Stimulated activated CD8-positive, alpha-beta memory T cell treated with anti-CD3 and anti-CD28 coated beads, Interleukin-4, amount 100 ng/mL, for 48 hours (primary cell): ENCODE measurements at regions not wholly inside any gene's neighbourhood (a gene's known extent, or its start where the extent isn't known, plus 50 kb on each side); places are given as distances from the start of the nearest gene placed in this dataset.

Source experiments
- DNase-seq: peaks from one replicate; pipeline ENCODE4 v3.0.0-alpha.2; 2020

- peak; percentile 36 for DNase-seq
These were observed 155.0 kb downstream of the TTC32 start for GRCh38 chr2:19746611-19747309.

GRCh38 chr2:19746137-19746600 lies 155.6 kb downstream of the TTC32 start:
- no peak for DNase-seq

GRCh38 chr2:19745318-19746136 lies 156.3 kb downstream of the TTC32 start:
- no peak for DNase-seq

DNA sequence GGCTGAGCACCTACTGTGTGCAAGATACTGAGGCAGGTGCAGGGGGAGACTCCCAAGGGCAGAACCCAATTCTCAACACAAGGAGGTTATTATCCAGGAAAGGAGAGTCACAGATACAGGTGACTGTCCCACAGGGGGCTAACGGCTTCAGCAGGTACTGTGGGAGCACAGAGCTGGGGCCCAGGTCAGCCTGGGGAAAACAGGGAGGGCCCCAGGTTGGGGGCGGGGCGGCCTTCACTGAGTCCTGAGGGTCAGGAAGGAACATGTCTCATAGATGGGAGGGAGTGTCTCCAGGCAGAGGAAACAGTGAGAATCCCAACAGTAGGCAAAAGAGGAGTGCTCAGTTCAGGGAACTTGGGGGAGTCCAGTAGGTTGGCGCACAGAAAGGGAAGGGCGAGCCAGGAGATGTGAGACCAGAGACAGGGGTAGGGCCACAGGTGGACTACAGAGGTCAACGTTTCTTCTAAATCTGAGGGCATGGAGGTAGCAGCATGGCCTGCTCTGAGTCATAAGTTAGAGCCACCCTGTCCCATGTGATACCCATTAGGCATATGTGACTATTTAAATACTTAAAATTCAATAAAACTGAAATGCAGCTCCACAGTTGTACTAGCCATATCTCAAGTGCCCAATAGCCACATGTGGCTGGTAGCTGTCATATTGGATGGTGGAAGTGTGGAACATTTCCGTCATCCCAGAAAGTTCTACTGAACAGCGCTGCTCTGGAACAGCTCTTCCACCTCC lies 157.2 kb downstream of the TTC32 start:
- DNase-seq, result no peak

GRCh38 chr2:19743641-19744040 lies 158.1 kb downstream of the TTC32 start:
- DNase-seq, result no peak

DNA sequence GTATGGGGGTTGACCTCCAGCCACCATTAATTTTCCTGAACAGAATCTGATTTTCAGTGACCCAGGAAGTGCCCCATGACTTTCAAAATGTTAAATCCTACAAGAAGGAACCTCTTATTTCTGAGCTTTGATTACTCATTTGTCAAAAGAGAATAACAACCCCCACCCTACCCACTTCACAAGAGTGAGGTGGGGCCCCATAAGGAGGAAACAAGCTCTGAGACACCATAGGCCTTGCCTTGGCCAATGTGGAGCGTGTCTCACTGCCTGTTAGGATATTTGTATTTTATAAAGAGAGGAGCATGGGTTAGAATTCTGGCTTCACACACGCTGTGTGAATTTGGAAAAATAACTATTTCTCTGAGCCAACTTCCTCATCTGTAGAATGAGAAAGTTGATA lies 158.9 kb downstream of the TTC32 start:
- no peak for DNase-seq

GRCh38 chr2:19739256-19739655 lies 162.5 kb downstream of the TTC32 start:
- no peak for DNase-seq

DNA sequence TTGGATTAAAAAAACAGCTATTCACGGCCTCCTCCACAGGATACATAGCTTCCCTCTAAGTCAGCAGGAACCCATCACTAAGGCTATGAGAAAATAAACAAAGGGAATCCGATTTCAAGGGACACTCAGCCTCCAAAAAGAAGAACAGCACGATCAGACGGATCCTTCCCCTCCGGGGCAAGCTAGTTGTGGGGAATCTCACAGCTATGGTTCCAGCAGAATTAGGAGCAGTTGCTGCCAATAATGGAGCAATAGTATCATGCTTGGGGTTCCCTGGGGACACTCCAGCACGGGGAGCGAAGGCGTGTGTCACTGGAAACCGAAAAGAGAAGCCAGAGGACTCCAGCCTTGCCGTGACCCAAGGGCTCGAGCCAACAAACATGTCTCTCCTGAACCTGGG lies 163.1 kb downstream of the TTC32 start:
- no peak for DNase-seq

DNA sequence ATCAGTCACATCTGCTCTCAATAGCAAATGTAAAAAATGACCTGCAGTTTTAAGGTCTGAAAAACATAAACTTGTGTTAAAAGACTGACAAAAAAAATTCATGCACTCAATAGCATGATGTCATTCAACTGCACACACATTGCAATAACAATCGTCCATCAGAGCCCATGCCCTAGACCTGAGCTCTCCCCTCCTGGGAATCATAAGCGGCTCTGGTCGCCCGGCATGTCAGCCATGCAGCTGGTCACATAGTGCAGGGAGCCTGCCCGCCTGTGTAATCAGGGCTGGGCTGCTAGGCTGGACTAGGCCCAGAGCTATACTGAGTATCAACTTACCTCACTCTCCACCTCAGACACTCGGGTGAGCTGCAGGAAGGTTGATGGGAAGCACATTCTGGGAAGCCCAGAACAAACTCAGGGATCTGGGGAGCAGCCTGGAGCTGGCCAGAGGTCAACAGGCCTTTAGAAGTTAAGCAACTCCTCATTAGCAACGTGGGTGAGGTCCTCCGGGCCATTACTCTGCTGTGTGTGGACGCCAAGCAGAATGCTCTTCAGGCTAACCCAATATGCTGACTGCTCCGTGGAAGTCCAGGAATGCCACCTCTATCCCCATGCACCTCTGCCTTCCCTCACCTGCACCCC lies 165.5 kb downstream of the TTC32 start:
- no peak for DNase-seq

DNA sequence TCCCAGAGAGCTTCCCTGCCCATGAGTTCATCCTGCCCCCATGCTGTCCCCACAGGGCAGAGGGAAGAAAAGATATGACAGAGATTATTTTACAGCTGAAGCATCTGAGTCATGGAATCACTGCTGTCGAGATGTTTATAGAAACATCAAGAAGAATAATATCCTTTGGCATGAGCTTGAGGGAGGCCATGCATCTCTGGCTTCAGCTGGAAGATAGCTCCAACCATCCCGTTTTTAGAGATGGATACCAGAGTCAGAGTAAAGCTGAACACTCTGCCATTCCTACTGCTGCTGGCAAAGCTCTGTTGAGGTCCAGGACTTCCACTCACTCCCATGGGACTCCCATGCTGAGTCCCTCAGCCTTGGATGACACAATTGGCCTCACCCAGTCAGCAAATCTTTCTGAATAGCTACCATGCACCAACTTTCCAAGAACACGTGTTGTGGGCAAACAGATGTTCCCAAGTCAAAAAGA lies 167.8 kb downstream of the TTC32 start:
- DNase-seq, result no peak

- no peak for DNase-seq
These were observed 168.4 kb downstream of the TTC32 start for GRCh38 chr2:19733390-19733789.

GRCh38 chr2:19732255-19732654 lies 169.5 kb downstream of the TTC32 start:
- DNase-seq, result no peak

GRCh38 chr2:19731515-19731914 lies 170.3 kb downstream of the TTC32 start:
- no peak for DNase-seq

- DNase-seq, result no peak
These were observed 170.7 kb downstream of the TTC32 start for GRCh38 chr2:19731037-19731436.

GRCh38 chr2:19728125-19728524 lies 173.7 kb downstream of the TTC32 start:
- DNase-seq, result no peak

- DNase-seq, result no peak
These were observed 176.4 kb downstream of the TTC32 start for GRCh38 chr2:19725392-19725791.

GRCh38 chr2:19723021-19723420 lies 178.8 kb downstream of the TTC32 start:
- DNase-seq, result no peak

- no peak for DNase-seq
These were observed 179.2 kb downstream of the TTC32 start for GRCh38 chr2:19722531-19722971.

- no peak for DNase-seq
These were observed 181.5 kb downstream of the TTC32 start for GRCh38 chr2:19720306-19720705.

- no peak for DNase-seq
These were observed 182.2 kb downstream of the TTC32 start for GRCh38 chr2:19719540-19719939.

DNA sequence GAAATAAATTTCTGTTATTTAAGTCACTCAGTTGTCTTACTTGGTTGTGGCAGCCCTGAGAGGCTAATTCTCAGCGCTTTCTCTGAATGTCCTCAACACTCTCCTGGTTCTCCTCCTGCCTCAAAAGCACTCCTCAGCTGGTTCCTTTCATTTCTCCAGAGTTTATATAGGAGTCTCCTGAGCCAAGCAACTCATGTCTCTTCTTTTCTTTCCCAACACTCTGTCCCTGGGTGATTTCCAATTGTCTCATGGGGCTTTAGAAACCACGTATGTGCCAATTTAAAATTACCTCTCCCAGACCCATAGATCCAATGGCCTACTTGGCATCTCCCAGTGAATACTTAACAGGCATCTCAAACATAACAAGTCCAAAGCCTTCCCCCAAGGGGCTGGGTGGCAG lies 184.3 kb downstream of the TTC32 start:
- no peak for DNase-seq

GRCh38 chr2:19714926-19715325 lies 186.9 kb downstream of the TTC32 start:
- no peak for DNase-seq

GRCh38 chr2:19712850-19713249 lies 188.9 kb downstream of the TTC32 start:
- no peak for DNase-seq
